ENCODE measurements at regions not wholly inside any gene's neighbourhood (a gene's known extent, or its start where the extent isn't known, plus 50 kb on each side); places are given as distances from the start of the nearest gene placed in this dataset.

DNA sequence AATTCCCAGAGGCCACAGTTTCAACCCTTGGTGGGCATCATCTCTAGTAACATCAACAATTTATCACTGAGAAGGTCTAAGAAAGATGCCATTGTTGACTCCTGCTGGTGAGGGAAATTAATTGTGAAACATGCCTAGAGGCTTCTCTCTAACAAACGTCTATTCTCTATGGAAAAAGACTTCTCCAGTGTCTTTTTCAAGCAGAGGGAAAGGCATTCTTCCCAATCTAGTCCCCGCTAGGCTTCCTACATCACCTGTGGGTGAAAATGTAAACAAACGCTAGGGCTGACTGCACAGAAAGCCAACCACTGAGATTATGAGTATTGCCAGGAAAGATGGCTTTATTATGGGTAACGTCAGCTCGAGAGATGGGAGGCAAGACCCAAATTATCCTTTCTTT, 677.4 kb downstream of the NCAM2 start:
- no peaks in the 10 kb centered on the region for H3K27me3 Mint-ChIP-seq (ENCODE audit: insufficient read depth, low read depth)
- Histone ChIP-seq H3K9ac (no peak overlapping the region), H3K4me2 (no peak overlapping the region), H3F3A (ENCODE audit: low read depth) (no peaks in the 10 kb centered on the region), H3K27ac (no peak overlapping the region), H3K36me3 (no peaks in the 10 kb centered on the region), H3K4me1 (no peaks in the 10 kb centered on the region), H2AFZ (replicated peaks) (no peak overlapping the region), H3K79me2 (ENCODE audit: low read depth) (no peaks in the 10 kb centered on the region), H4K20me1 (ENCODE audit: low read depth) (no peaks in the 10 kb centered on the region), H3K4me3 (no peak overlapping the region), H3K9me3 (ENCODE audit: low read depth) (no peaks in the 10 kb centered on the region), H3K27me3 (no peaks in the 10 kb centered on the region)
- TF ChIP-seq, protein P1, sequence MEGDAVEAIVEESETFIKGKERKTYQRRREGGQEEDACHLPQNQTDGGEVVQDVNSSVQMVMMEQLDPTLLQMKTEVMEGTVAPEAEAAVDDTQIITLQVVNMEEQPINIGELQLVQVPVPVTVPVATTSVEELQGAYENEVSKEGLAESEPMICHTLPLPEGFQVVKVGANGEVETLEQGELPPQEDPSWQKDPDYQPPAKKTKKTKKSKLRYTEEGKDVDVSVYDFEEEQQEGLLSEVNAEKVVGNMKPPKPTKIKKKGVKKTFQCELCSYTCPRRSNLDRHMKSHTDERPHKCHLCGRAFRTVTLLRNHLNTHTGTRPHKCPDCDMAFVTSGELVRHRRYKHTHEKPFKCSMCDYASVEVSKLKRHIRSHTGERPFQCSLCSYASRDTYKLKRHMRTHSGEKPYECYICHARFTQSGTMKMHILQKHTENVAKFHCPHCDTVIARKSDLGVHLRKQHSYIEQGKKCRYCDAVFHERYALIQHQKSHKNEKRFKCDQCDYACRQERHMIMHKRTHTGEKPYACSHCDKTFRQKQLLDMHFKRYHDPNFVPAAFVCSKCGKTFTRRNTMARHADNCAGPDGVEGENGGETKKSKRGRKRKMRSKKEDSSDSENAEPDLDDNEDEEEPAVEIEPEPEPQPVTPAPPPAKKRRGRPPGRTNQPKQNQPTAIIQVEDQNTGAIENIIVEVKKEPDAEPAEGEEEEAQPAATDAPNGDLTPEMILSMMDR (IDR thresholded peaks at IDR 0.05) = no peak
- TF ChIP-seq EZH2 (IDR thresholded peaks at IDR 0.05) (no peak), EZH2phosphoT487 (IDR thresholded peaks at IDR 0.05) (no peak)
- no peak overlapping the region for H3K27ac Mint-ChIP-seq
- H3K36me3 Mint-ChIP-seq = no peaks in the 10 kb centered on the region
- no peak for DNase-seq (ENCODE audit: low spot score)
- H3K4me3 Mint-ChIP-seq = no peak overlapping the region
- peaks cover 13% of the 10 kb centered on the region for H3K9me3 Mint-ChIP-seq
- no peaks in the 10 kb centered on the region for H3K4me1 Mint-ChIP-seq

DNA sequence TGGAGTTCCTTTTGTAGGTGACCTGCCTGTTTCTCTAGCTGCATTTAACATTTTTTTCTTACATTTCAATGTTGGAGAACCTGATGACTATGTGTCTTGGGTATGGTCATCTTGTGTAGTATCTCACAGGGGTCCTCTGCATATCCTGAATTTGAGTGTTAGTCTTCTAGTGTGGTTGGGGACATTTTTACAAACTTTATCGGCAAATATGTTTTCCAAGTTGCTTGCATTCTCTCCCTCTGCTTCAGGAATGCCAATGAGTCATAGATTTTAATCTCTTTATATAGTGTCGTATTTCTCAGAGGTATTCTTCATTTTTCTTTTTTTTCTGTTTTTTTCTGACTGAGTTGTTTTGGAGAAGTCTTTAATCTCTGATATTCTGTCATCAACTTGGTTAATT, 684.0 kb downstream of the NCAM2 start:
- Histone ChIP-seq H3K36me3 (no peaks in the 10 kb centered on the region), H3K4me2 (no peak overlapping the region), H4K20me1 (ENCODE audit: low read depth) (no peaks in the 10 kb centered on the region), H3K79me2 (ENCODE audit: low read depth) (no peaks in the 10 kb centered on the region), H3K27ac (no peak overlapping the region), H3K9ac (no peak overlapping the region), H3K27me3 (no peaks in the 10 kb centered on the region), H3K9me3 (ENCODE audit: low read depth) (no peaks in the 10 kb centered on the region), H3F3A (ENCODE audit: low read depth) (no peaks in the 10 kb centered on the region), H3K4me1 (no peaks in the 10 kb centered on the region), H3K4me3 (no peak overlapping the region), H2AFZ (replicated peaks) (no peak overlapping the region)
- Mint-ChIP-seq H3K9me3 (peaks cover 7% of the 10 kb centered on the region), H3K4me1 (peaks cover 3% of the 10 kb centered on the region), H3K36me3 (no peaks in the 10 kb centered on the region), H3K27ac (no peak overlapping the region), H3K4me3 (no peak overlapping the region), H3K27me3 (ENCODE audit: insufficient read depth, low read depth) (no peaks in the 10 kb centered on the region)
- no peak for DNase-seq (ENCODE audit: low spot score)
- TF ChIP-seq EZH2phosphoT487 (IDR thresholded peaks at IDR 0.05) (no peak), EZH2 (IDR thresholded peaks at IDR 0.05) (no peak)
- TF ChIP-seq, protein P1 (IDR thresholded peaks at IDR 0.05) = no peak

DNA sequence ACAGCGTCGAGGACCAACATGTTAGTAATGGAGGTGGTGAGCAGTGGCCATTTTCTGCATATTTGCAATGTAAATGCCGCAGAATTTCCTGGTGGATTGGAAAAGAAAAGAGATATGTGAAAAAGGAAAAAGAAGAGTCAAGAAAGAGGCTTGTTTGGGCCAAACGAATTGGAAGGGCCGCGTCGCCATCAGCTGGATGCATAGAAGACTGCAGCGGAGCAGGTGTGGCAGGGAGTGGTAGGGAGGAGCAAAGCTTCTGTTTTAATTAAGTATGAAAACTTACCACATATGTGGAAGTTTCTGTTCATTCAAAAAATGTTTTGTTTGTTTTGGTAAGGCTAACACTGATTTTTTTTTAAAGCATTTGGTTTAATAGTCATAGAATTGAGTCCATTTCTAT, 690.7 kb downstream of the NCAM2 start:
- H3K9me3 ChIP-seq (ENCODE audit: low read depth) = no peaks in the 10 kb centered on the region
- no peak overlapping the region for H3K9ac ChIP-seq
- Mint-ChIP-seq H3K4me1 (peaks cover under 1% of the 10 kb centered on the region), H3K36me3 (no peaks in the 10 kb centered on the region), H3K4me3 (no peak overlapping the region), H3K27me3 (ENCODE audit: insufficient read depth, low read depth) (no peaks in the 10 kb centered on the region), H3K9me3 (no peaks in the 10 kb centered on the region), H3K27ac (no peak overlapping the region)
- TF ChIP-seq EZH2phosphoT487 (IDR thresholded peaks at IDR 0.05) (no peak), EZH2 (IDR thresholded peaks at IDR 0.05) (no peak)
- TF ChIP-seq, protein P1 (IDR thresholded peaks at IDR 0.05) = peak; percentile 71
- H3K4me1 ChIP-seq = no peaks in the 10 kb centered on the region
- peak; percentile 67 for DNase-seq (ENCODE audit: low spot score)
- no peaks in the 10 kb centered on the region for H3F3A ChIP-seq (ENCODE audit: low read depth)
- H4K20me1 ChIP-seq (ENCODE audit: low read depth) = no peaks in the 10 kb centered on the region
- no peaks in the 10 kb centered on the region for H3K79me2 ChIP-seq (ENCODE audit: low read depth)
- H3K27me3 ChIP-seq = no peaks in the 10 kb centered on the region
- peak overlapping the region; percentile 89 for H2AFZ ChIP-seq (replicated peaks)
- no peak overlapping the region for H3K4me3 ChIP-seq
- no peak overlapping the region for H3K27ac ChIP-seq
- peak overlapping the region; percentile 50 for H3K4me2 ChIP-seq
- H3K36me3 ChIP-seq = no peaks in the 10 kb centered on the region

Data from neural progenitor cell (in vitro differentiated cells).